SJSA1 (cell line): ENCODE measurements at regions not wholly inside any gene's neighbourhood (a gene's known extent, or its start where the extent isn't known, plus 50 kb on each side); places are given as distances from the start of the nearest gene placed in this dataset.
A peak's percentile ranks its signal among the peaks of the same experiment; 100 is the strongest.

ENCODE experiments used
- DNase-seq, 2 experiments: peaks; one replicate each; pipeline ENCODE4 v3.0.0-alpha.2; 2015 to 2020; ENCODE audit warnings: low spot score in 2 of 2, low read depth in 1 of 2
- H3K27ac ChIP-seq: fragments of 250-450 bp; sonication (Bioruptor Pico); 2 replicates; pipeline ENCODE4 v1.5.1; 2020; ENCODE audit warnings: mild to moderate bottlenecking, moderate library complexity
- H3K27me3 ChIP-seq: fragments of 250-450 bp; sonication (Bioruptor Pico); replicated peaks from 2 replicates; pipeline ENCODE4 v1.5.1; 2020; ENCODE audit warnings: mild to moderate bottlenecking, moderate library complexity
- H3K36me3 ChIP-seq: fragments of 250-450 bp; sonication (Bioruptor Pico); 2 replicates; pipeline ENCODE4 v1.5.1; 2020; ENCODE audit warnings: mild to moderate bottlenecking
- H3K4me1 ChIP-seq: fragments of 250-450 bp; sonication (Bioruptor Pico); replicated peaks from 2 replicates; pipeline ENCODE4 v1.6.1; 2021; ENCODE audit warnings: mild to moderate bottlenecking
- H3K4me3 ChIP-seq: fragments of 250-450 bp; sonication (Bioruptor Pico); 2 replicates; pipeline ENCODE4 v1.5.1; 2020; ENCODE audit warnings: mild to moderate bottlenecking
- H3K9me3 ChIP-seq: fragments of 250-450 bp; sonication (Bioruptor Pico); replicated peaks from 2 replicates; pipeline ENCODE4 v1.5.1; 2020; ENCODE audit warnings: mild to moderate bottlenecking

DNA sequence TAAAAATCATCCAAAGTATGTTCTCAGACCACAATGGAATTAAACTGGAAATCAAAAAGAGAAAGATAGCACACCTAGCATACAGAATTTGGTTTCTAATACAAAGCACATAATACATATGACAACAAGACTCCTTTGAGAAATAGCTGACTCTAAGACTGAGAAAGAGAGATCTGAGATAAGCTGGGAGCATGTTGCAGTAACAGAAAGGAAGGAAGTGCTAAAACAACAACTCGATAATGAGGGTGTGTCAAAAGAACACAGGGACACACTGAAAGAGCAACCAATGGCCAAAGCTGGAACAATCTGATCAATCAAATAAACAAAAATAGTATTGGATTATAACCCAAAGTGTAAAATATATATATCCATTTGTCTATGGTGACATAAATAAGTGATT lies 586.6 kb downstream of the C4orf33 start:
- Histone ChIP-seq H3K4me1 (no peaks in the 10 kb centered on the region), H3K4me3 (no peak overlapping the region), H3K27ac (no peak overlapping the region), H3K9me3 (no peaks in the 10 kb centered on the region), H3K27me3 (no peaks in the 10 kb centered on the region), H3K36me3 (no peaks in the 10 kb centered on the region)
- DNase-seq: no peak

DNA sequence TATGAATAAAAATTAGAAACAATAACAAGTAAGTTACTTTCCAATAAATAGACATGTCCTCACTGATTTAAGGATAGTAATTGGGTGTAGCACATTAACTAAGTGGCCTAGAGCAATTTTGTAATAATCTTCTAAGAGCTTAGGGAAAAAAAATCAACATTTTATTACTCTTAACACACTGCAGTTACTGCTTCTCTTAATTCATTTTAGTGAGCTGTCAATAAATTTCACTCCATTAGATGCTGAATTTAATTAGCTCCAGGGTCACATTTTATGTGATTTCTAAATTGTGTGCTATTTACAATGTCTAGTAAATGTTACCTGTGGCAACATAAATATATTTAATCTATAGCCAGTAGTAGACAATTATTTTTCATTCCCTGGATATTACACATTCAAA lies 612.0 kb downstream of the C4orf33 start:
- no peak for DNase-seq
- Histone ChIP-seq H3K27me3 (no peaks in the 10 kb centered on the region), H3K4me3 (no peak overlapping the region), H3K4me1 (no peaks in the 10 kb centered on the region), H3K27ac (no peak overlapping the region), H3K36me3 (no peaks in the 10 kb centered on the region), H3K9me3 (no peaks in the 10 kb centered on the region)

- H3K9me3 ChIP-seq: no peaks in the 10 kb centered on the region
- no peak for DNase-seq
- H3K27ac ChIP-seq: no peak overlapping the region
- no peak overlapping the region for H3K4me3 ChIP-seq
- H3K36me3 ChIP-seq: no peaks in the 10 kb centered on the region
- no peaks in the 10 kb centered on the region for H3K27me3 ChIP-seq
- H3K4me1 ChIP-seq: no peaks in the 10 kb centered on the region
Observed at GRCh38 chr4:129708784-129709183, 612.8 kb downstream of the C4orf33 start.

DNA sequence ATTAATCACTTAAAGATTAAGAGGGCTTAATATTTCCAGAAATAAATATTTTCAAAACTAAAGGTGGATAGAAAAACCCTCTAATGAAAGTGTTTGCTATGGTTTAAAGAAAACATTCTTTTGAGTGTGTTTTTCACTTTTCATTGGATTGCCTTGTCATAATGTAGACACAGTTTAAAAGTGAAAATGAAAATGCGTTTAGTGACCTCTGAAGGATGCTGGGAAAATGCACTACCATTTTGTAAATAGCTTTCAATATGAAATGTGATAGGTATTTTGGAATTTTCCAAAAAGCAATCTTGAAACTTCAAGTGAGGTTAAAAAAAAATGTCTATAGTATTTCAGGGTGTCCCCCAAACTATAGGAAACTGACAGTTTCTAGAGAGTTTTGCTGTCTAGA lies 642.2 kb downstream of the C4orf33 start:
- H3K27ac ChIP-seq: no peak overlapping the region
- no peaks in the 10 kb centered on the region for H3K4me1 ChIP-seq
- H3K9me3 ChIP-seq: no peaks in the 10 kb centered on the region
- DNase-seq: no peak
- H3K4me3 ChIP-seq: no peak overlapping the region
- H3K27me3 ChIP-seq: no peaks in the 10 kb centered on the region
- no peaks in the 10 kb centered on the region for H3K36me3 ChIP-seq

GRCh38 chr4:129747756-129748155 lies 651.8 kb downstream of the C4orf33 start:
- Histone ChIP-seq H3K9me3 (no peaks in the 10 kb centered on the region), H3K27me3 (no peaks in the 10 kb centered on the region), H3K36me3 (no peaks in the 10 kb centered on the region), H3K4me1 (no peaks in the 10 kb centered on the region), H3K27ac (no peak overlapping the region), H3K4me3 (no peak overlapping the region)
- no peak for DNase-seq

- no peaks in the 10 kb centered on the region for H3K4me1 ChIP-seq
- H3K4me3 ChIP-seq: no peak overlapping the region
- no peak for DNase-seq
- H3K9me3 ChIP-seq: no peaks in the 10 kb centered on the region
- H3K36me3 ChIP-seq: no peaks in the 10 kb centered on the region
- no peaks in the 10 kb centered on the region for H3K27me3 ChIP-seq
- H3K27ac ChIP-seq: no peak overlapping the region
Observed at GRCh38 chr4:129748991-129749390, 653.0 kb downstream of the C4orf33 start.

DNA sequence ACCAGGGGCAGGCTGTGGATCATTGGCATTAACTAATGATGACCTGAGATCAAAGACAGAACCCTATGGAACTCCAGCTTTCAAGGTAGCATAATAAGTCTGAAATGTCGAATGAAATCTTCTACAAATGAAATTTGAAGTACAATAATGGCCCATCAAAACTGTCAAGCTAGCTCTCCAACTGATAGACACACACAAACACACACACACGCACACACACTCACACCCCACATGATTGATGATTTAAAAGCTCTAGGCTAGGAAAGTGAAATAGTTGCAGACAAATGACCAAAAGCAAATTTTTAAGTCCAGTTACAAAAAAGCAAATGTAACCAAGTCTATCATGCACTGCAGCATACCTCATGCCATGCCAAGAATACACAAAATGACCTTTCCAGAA lies 655.7 kb downstream of the C4orf33 start:
- H3K27me3 ChIP-seq: no peaks in the 10 kb centered on the region
- no peaks in the 10 kb centered on the region for H3K9me3 ChIP-seq
- H3K36me3 ChIP-seq: no peaks in the 10 kb centered on the region
- no peaks in the 10 kb centered on the region for H3K4me1 ChIP-seq
- no peak for DNase-seq
- H3K4me3 ChIP-seq: no peak overlapping the region
- no peak overlapping the region for H3K27ac ChIP-seq

GRCh38 chr4:129783596-129783995 lies 687.6 kb downstream of the C4orf33 start:
- H3K4me3 ChIP-seq: no peak overlapping the region
- H3K27me3 ChIP-seq: no peaks in the 10 kb centered on the region
- no peaks in the 10 kb centered on the region for H3K9me3 ChIP-seq
- no peak overlapping the region for H3K27ac ChIP-seq
- no peaks in the 10 kb centered on the region for H3K36me3 ChIP-seq
- no peak for DNase-seq
- no peaks in the 10 kb centered on the region for H3K4me1 ChIP-seq

DNA sequence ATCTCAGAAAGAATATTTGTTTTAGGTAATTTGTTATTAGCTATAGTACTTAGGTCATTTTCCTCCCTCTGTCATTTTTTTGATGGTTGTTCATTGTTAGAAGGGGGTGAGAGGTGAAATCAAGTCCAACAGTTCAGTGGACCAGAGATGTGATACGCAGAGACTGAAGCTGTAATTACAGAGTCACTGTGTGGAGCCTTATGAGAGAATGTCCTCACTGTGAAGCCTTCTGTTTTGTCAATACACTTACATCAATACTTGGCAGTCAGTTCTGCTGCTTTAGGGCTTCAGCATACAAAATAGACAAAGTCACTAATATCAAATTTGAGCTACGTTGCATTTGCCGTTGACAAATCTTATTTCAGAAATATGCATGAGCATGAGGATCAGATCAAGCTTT lies 692.5 kb downstream of the C4orf33 start:
- Histone ChIP-seq H3K36me3 (no peaks in the 10 kb centered on the region), H3K9me3 (no peaks in the 10 kb centered on the region), H3K4me1 (no peaks in the 10 kb centered on the region), H3K4me3 (no peak overlapping the region), H3K27ac (no peak overlapping the region), H3K27me3 (no peaks in the 10 kb centered on the region)
- no peak for DNase-seq

DNA sequence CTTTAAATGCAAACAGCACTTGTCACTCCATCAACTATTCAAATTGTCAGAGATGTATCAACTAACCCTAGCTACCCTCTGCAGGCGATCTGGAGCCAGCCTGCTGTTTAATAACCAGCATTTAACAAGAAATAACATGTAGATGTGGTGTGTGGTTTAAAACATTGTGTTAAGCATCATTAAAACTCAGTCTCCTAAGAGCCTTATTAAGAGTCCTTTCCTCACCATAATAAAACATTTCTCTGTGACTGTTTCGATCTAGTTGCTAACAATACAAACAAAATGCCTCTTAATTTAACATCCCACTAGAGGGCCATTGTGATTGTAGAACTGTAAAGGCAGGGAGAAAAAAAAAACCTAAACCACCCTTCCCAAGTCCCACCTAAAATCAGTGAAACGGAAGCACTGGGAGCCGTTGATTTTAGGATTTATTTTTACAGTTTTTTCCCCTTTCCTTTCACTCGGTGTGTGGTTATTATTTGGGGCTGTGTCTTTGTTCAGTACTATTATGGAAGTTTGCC lies 708.6 kb downstream of the C4orf33 start:
- no peaks in the 10 kb centered on the region for H3K36me3 ChIP-seq
- no peak overlapping the region for H3K4me3 ChIP-seq
- H3K27ac ChIP-seq: no peak overlapping the region
- peaks cover 41% of the 10 kb centered on the region for H3K4me1 ChIP-seq
- H3K27me3 ChIP-seq: no peaks in the 10 kb centered on the region
- no peaks in the 10 kb centered on the region for H3K9me3 ChIP-seq
- peak in 1 of 2 experiments; percentile 33 for DNase-seq

GRCh38 chr4:129806986-129807385 lies 711.0 kb downstream of the C4orf33 start:
- no peak overlapping the region for H3K4me3 ChIP-seq
- H3K27ac ChIP-seq: peak overlapping the region; percentile 75
- no peaks in the 10 kb centered on the region for H3K9me3 ChIP-seq
- H3K27me3 ChIP-seq: no peaks in the 10 kb centered on the region
- peak in 1 of 2 experiments; percentile 89 for DNase-seq
- peaks cover 41% of the 10 kb centered on the region for H3K4me1 ChIP-seq
- no peaks in the 10 kb centered on the region for H3K36me3 ChIP-seq

DNA sequence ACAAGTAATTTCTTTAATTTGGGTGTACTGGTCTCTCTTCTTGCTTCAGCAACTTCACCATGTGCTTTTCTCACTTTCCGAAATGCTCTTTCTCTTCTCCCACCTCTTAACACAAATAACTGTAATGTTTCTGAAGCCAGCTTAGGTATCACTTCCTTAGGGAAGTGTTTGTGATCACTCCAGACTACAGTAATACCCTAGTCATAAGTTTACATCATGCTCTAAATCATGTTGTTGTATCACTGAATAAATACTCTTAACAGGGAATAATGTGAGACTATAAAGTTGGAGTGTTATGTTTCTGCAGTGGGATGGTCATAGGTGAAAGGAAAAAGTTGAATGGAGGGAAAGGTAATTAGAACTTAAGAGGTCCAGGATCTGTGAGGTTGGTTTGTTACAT lies 712.3 kb downstream of the C4orf33 start:
- Histone ChIP-seq H3K4me1 (peaks cover 41% of the 10 kb centered on the region), H3K27ac (no peak overlapping the region; the same call in 1 of the 2 replicates), H3K27me3 (no peaks in the 10 kb centered on the region), H3K4me3 (no peak overlapping the region), H3K9me3 (no peaks in the 10 kb centered on the region), H3K36me3 (no peaks in the 10 kb centered on the region)
- no peak for DNase-seq

DNA sequence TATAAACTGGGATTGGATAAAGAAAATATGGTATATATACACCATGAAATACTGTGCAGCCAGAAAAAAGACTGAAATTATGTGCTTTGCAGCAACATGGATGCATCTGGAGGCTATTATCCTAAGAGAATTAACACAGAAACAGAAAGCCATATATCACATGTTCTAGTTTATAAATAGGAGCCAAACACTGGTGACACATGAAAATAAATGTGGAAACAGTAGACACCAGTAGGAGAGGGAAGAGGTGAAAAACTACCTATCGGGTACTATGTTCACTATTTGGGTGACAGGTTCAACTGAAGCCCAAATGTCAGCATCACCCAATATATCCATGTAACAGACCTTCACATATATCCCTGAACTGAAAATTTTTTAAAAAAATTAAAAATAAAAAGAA lies 725.1 kb downstream of the C4orf33 start:
- Histone ChIP-seq H3K27me3 (no peaks in the 10 kb centered on the region), H3K27ac (no peak overlapping the region), H3K36me3 (no peaks in the 10 kb centered on the region), H3K9me3 (no peaks in the 10 kb centered on the region), H3K4me3 (no peak overlapping the region), H3K4me1 (peaks cover 33% of the 10 kb centered on the region)
- no peak for DNase-seq

- no peak for DNase-seq
- Histone ChIP-seq H3K36me3 (no peaks in the 10 kb centered on the region), H3K9me3 (no peaks in the 10 kb centered on the region), H3K27me3 (no peaks in the 10 kb centered on the region), H3K4me1 (peaks cover 33% of the 10 kb centered on the region), H3K4me3 (no peak overlapping the region), H3K27ac (peak overlapping the region; percentile 51; the same call in 1 of the 2 replicates)
Observed at GRCh38 chr4:129821963-129822362, 726.0 kb downstream of the C4orf33 start.

DNA sequence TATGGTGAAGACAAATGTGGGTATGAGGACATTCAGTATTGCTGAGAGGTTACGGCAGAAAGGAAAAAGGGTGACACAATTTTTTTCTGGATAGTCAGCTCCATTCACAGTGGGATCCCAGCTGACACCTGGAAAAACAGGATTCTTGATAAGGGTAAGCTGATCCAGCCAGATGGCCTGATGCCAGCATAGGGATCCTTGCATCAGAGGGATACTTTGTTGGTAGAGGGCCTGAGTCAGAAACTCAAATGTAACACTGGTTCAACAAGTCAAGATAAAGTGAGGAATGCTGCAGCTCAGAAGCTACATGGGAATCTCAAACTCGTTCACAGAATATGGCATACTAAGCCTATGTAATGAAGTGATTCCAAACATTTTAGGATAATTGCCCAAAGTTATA lies 726.7 kb downstream of the C4orf33 start:
- DNase-seq: peak; percentile 47 to 56
- no peaks in the 10 kb centered on the region for H3K27me3 ChIP-seq

More for the DNA sequence above, 726.7 kb downstream of the C4orf33 start:
- no peaks in the 10 kb centered on the region for H3K9me3 ChIP-seq
- H3K27ac ChIP-seq: peak overlapping the region; percentile 51
- no peak overlapping the region for H3K4me3 ChIP-seq
- H3K4me1 ChIP-seq: peaks cover 30% of the 10 kb centered on the region
- H3K36me3 ChIP-seq: no peaks in the 10 kb centered on the region
